HG03159 (cell line): ENCODE measurements at regions not wholly inside any gene's neighbourhood (a gene's known extent, or its start where the extent isn't known, plus 50 kb on each side); places are given as distances from the start of the nearest gene placed in this dataset.

Experiments used
- ATAC-seq: cut with Tn5 transposase; IDR thresholded peaks from one replicate; pipeline ENCODE4 v1.9.1; 2021; ENCODE audit warnings: mild to moderate bottlenecking, moderate library complexity; ENCODE audit not compliant: unreplicated experiment

GRCh38 chr21:16678429-16679160, 834.2 kb upstream of the CXADR start:
- ATAC-seq, result no peak

GRCh38 chr21:16695074-16695473, 817.8 kb upstream of the CXADR start:
- no peak for ATAC-seq

GRCh38 chr21:16707274-16707673, 805.6 kb upstream of the CXADR start:
- ATAC-seq, result no peak

- ATAC-seq, result no peak
Observed at GRCh38 chr21:16708101-16708835, 804.6 kb upstream of the CXADR start.

- ATAC-seq, result no peak
Observed at GRCh38 chr21:16709866-16710550, 802.8 kb upstream of the CXADR start.

GRCh38 chr21:16711757-16712156, 801.1 kb upstream of the CXADR start:
- no peak for ATAC-seq

- ATAC-seq, result no peak
Observed at GRCh38 chr21:16713331-16714117, 799.3 kb upstream of the CXADR start.

GRCh38 chr21:16740511-16740910, 772.3 kb upstream of the CXADR start:
- no peak for ATAC-seq

GRCh38 chr21:16741141-16741665, 771.6 kb upstream of the CXADR start:
- ATAC-seq, result no peak

GRCh38 chr21:16742131-16742641, 770.7 kb upstream of the CXADR start:
- ATAC-seq, result no peak

- ATAC-seq, result no peak
Observed at GRCh38 chr21:16742741-16743140, 770.1 kb upstream of the CXADR start.

- ATAC-seq, result no peak
Observed at GRCh38 chr21:16743317-16743716, 769.5 kb upstream of the CXADR start.

- no peak for ATAC-seq
Observed at GRCh38 chr21:16750926-16751325, 761.9 kb upstream of the CXADR start.

- no peak for ATAC-seq
Observed at GRCh38 chr21:16751695-16752474, 761.0 kb upstream of the CXADR start.

- ATAC-seq, result no peak
Observed at GRCh38 chr21:16752475-16752857, 760.4 kb upstream of the CXADR start.

- ATAC-seq, result no peak
Observed at GRCh38 chr21:16755061-16755460, 757.8 kb upstream of the CXADR start.

GRCh38 chr21:16767201-16767600, 745.6 kb upstream of the CXADR start:
- ATAC-seq, result no peak

GRCh38 chr21:16768096-16768495, 744.7 kb upstream of the CXADR start:
- ATAC-seq, result no peak

- ATAC-seq, result no peak
Observed at GRCh38 chr21:16770266-16770665, 742.6 kb upstream of the CXADR start.

- no peak for ATAC-seq
Observed at GRCh38 chr21:16773206-16773605, 739.6 kb upstream of the CXADR start.
